ENCODE measurements at regions not wholly inside any gene's neighbourhood (a gene's known extent, or its start where the extent isn't known, plus 50 kb on each side); places are given as distances from the start of the nearest gene placed in this dataset.

- H3K4me3 ChIP-seq (ENCODE audit: low read depth in 1 of 2, low read length in 2 of 2): no peak overlapping the region
- no peaks in the 10 kb centered on the region for H3K9me3 ChIP-seq (ENCODE audit: control insufficient read depth in 1 of 2, low read length in 2 of 2)
- peaks cover 5 to 12% of the 10 kb centered on the region in 2 donors for H3K4me1 ChIP-seq (ENCODE audit: control insufficient read depth in 1 of 2, insufficient read depth in 2 of 2, low read length in 2 of 2)
- H3K27ac ChIP-seq (ENCODE audit: low read depth, low read length): no peak overlapping the region
- H3K27me3 ChIP-seq (ENCODE audit: control insufficient read depth in 1 of 2, insufficient read depth in 2 of 2, low read length in 2 of 2): no peaks in the 10 kb centered on the region
- H3K36me3 ChIP-seq (ENCODE audit: control insufficient read depth in 1 of 2, insufficient read depth in 2 of 2, low read length in 2 of 2): no peaks in the 10 kb centered on the region
- H3K9ac ChIP-seq (ENCODE audit: low read depth in 1 of 2, low read length in 2 of 2): no peak overlapping the region
Measured at GRCh38 chr20:58002901-58003300, 225.6 kb downstream of the ANKRD60 start.

GRCh38 chr20:58001946-58002345 is 226.5 kb downstream of the ANKRD60 start:
- Histone ChIP-seq H3K9ac (ENCODE audit: low read depth in 1 of 2, low read length in 2 of 2) (no peak overlapping the region), H3K4me3 (ENCODE audit: low read depth in 1 of 2, low read length in 2 of 2) (no peak overlapping the region), H3K36me3 (ENCODE audit: control insufficient read depth in 1 of 2, insufficient read depth in 2 of 2, low read length in 2 of 2) (no peaks in the 10 kb centered on the region), H3K9me3 (ENCODE audit: control insufficient read depth in 1 of 2, low read length in 2 of 2) (no peaks in the 10 kb centered on the region), H3K4me1 (ENCODE audit: control insufficient read depth in 1 of 2, insufficient read depth in 2 of 2, low read length in 2 of 2) (peaks cover 5 to 12% of the 10 kb centered on the region in 2 donors), H3K27me3 (ENCODE audit: control insufficient read depth in 1 of 2, insufficient read depth in 2 of 2, low read length in 2 of 2) (no peaks in the 10 kb centered on the region), H3K27ac (ENCODE audit: low read depth, low read length) (no peak overlapping the region)

- Histone ChIP-seq H3K4me1 (ENCODE audit: control insufficient read depth in 1 of 2, insufficient read depth in 2 of 2, low read length in 2 of 2) (peaks cover 5 to 12% of the 10 kb centered on the region in 2 donors), H3K36me3 (ENCODE audit: control insufficient read depth in 1 of 2, insufficient read depth in 2 of 2, low read length in 2 of 2) (no peaks in the 10 kb centered on the region), H3K9ac (ENCODE audit: low read depth in 1 of 2, low read length in 2 of 2) (no peak overlapping the region), H3K27ac (ENCODE audit: low read depth, low read length) (no peak overlapping the region), H3K27me3 (ENCODE audit: control insufficient read depth in 1 of 2, insufficient read depth in 2 of 2, low read length in 2 of 2) (no peaks in the 10 kb centered on the region), H3K9me3 (ENCODE audit: control insufficient read depth in 1 of 2, low read length in 2 of 2) (no peaks in the 10 kb centered on the region), H3K4me3 (ENCODE audit: low read depth in 1 of 2, low read length in 2 of 2) (no peak overlapping the region)
Measured at GRCh38 chr20:58001381-58001780, 227.1 kb downstream of the ANKRD60 start.

GRCh38 chr20:58000861-58001260 is 227.6 kb downstream of the ANKRD60 start:
- Histone ChIP-seq H3K9me3 (ENCODE audit: control insufficient read depth in 1 of 2, low read length in 2 of 2) (no peaks in the 10 kb centered on the region), H3K9ac (ENCODE audit: low read depth in 1 of 2, low read length in 2 of 2) (no peak overlapping the region), H3K4me1 (ENCODE audit: control insufficient read depth in 1 of 2, insufficient read depth in 2 of 2, low read length in 2 of 2) (peaks cover 5 to 12% of the 10 kb centered on the region in 2 donors), H3K36me3 (ENCODE audit: control insufficient read depth in 1 of 2, insufficient read depth in 2 of 2, low read length in 2 of 2) (no peaks in the 10 kb centered on the region), H3K4me3 (ENCODE audit: low read depth in 1 of 2, low read length in 2 of 2) (no peak overlapping the region), H3K27me3 (ENCODE audit: control insufficient read depth in 1 of 2, insufficient read depth in 2 of 2, low read length in 2 of 2) (no peaks in the 10 kb centered on the region), H3K27ac (ENCODE audit: low read depth, low read length) (no peak overlapping the region)

GRCh38 chr20:57999465-58000111 is 228.9 kb downstream of the ANKRD60 start:
- no peaks in the 10 kb centered on the region for H3K27me3 ChIP-seq (ENCODE audit: control insufficient read depth in 1 of 2, insufficient read depth in 2 of 2, low read length in 2 of 2)
- H3K4me3 ChIP-seq (ENCODE audit: low read depth in 1 of 2, low read length in 2 of 2): peak overlapping the region in 1 of 2 donors; percentile 21
- no peak overlapping the region for H3K27ac ChIP-seq (ENCODE audit: low read depth, low read length)

GRCh38 chr20:57998981-57999464 is 229.4 kb downstream of the ANKRD60 start:
- H3K27me3 ChIP-seq (ENCODE audit: control insufficient read depth in 1 of 2, insufficient read depth in 2 of 2, low read length in 2 of 2): no peaks in the 10 kb centered on the region
- peaks cover 5 to 12% of the 10 kb centered on the region in 2 donors for H3K4me1 ChIP-seq (ENCODE audit: control insufficient read depth in 1 of 2, insufficient read depth in 2 of 2, low read length in 2 of 2)
- no peak overlapping the region for H3K9ac ChIP-seq (ENCODE audit: low read depth in 1 of 2, low read length in 2 of 2)
- no peaks in the 10 kb centered on the region for H3K9me3 ChIP-seq (ENCODE audit: control insufficient read depth in 1 of 2, low read length in 2 of 2)
- H3K4me3 ChIP-seq (ENCODE audit: low read depth in 1 of 2, low read length in 2 of 2): peak overlapping the region in 1 of 2 donors; percentile 21
- H3K36me3 ChIP-seq (ENCODE audit: control insufficient read depth in 1 of 2, insufficient read depth in 2 of 2, low read length in 2 of 2): no peaks in the 10 kb centered on the region
- H3K27ac ChIP-seq (ENCODE audit: low read depth, low read length): no peak overlapping the region

More at GRCh38 chr20:57999465-58000111, 228.9 kb downstream of the ANKRD60 start:
- Histone ChIP-seq H3K9me3 (ENCODE audit: control insufficient read depth in 1 of 2, low read length in 2 of 2) (no peaks in the 10 kb centered on the region), H3K4me1 (ENCODE audit: control insufficient read depth in 1 of 2, insufficient read depth in 2 of 2, low read length in 2 of 2) (peaks cover 5 to 12% of the 10 kb centered on the region in 2 donors), H3K36me3 (ENCODE audit: control insufficient read depth in 1 of 2, insufficient read depth in 2 of 2, low read length in 2 of 2) (no peaks in the 10 kb centered on the region), H3K9ac (ENCODE audit: low read depth in 1 of 2, low read length in 2 of 2) (no peak overlapping the region)

GRCh38 chr20:57998276-57998675 is 230.2 kb downstream of the ANKRD60 start:
- peaks cover 5 to 12% of the 10 kb centered on the region in 2 donors for H3K4me1 ChIP-seq (ENCODE audit: control insufficient read depth in 1 of 2, insufficient read depth in 2 of 2, low read length in 2 of 2)
- H3K4me3 ChIP-seq (ENCODE audit: low read depth in 1 of 2, low read length in 2 of 2): no peak overlapping the region
- H3K9me3 ChIP-seq (ENCODE audit: control insufficient read depth in 1 of 2, low read length in 2 of 2): no peaks in the 10 kb centered on the region
- no peaks in the 10 kb centered on the region for H3K36me3 ChIP-seq (ENCODE audit: control insufficient read depth in 1 of 2, insufficient read depth in 2 of 2, low read length in 2 of 2)
- no peak overlapping the region for H3K9ac ChIP-seq (ENCODE audit: low read depth in 1 of 2, low read length in 2 of 2)
- no peaks in the 10 kb centered on the region for H3K27me3 ChIP-seq (ENCODE audit: control insufficient read depth in 1 of 2, insufficient read depth in 2 of 2, low read length in 2 of 2)
- H3K27ac ChIP-seq (ENCODE audit: low read depth, low read length): no peak overlapping the region

- Histone ChIP-seq H3K36me3 (ENCODE audit: control insufficient read depth in 1 of 2, insufficient read depth in 2 of 2, low read length in 2 of 2) (no peaks in the 10 kb centered on the region), H3K4me1 (ENCODE audit: control insufficient read depth in 1 of 2, insufficient read depth in 2 of 2, low read length in 2 of 2) (peaks cover 5 to 12% of the 10 kb centered on the region in 2 donors), H3K9me3 (ENCODE audit: control insufficient read depth in 1 of 2, low read length in 2 of 2) (no peaks in the 10 kb centered on the region), H3K27ac (ENCODE audit: low read depth, low read length) (no peak overlapping the region), H3K27me3 (ENCODE audit: control insufficient read depth in 1 of 2, insufficient read depth in 2 of 2, low read length in 2 of 2) (no peaks in the 10 kb centered on the region), H3K4me3 (ENCODE audit: low read depth in 1 of 2, low read length in 2 of 2) (no peak overlapping the region), H3K9ac (ENCODE audit: low read depth in 1 of 2, low read length in 2 of 2) (no peak overlapping the region)
Measured at GRCh38 chr20:57996936-57997890, 231.2 kb downstream of the ANKRD60 start.

- Histone ChIP-seq H3K4me1 (ENCODE audit: control insufficient read depth in 1 of 2, insufficient read depth in 2 of 2, low read length in 2 of 2) (peaks cover 5 to 9% of the 10 kb centered on the region in 2 donors), H3K9me3 (ENCODE audit: control insufficient read depth in 1 of 2, low read length in 2 of 2) (no peaks in the 10 kb centered on the region), H3K36me3 (ENCODE audit: control insufficient read depth in 1 of 2, insufficient read depth in 2 of 2, low read length in 2 of 2) (no peaks in the 10 kb centered on the region), H3K9ac (ENCODE audit: low read depth in 1 of 2, low read length in 2 of 2) (no peak overlapping the region), H3K27me3 (ENCODE audit: control insufficient read depth in 1 of 2, insufficient read depth in 2 of 2, low read length in 2 of 2) (no peaks in the 10 kb centered on the region), H3K4me3 (ENCODE audit: low read depth in 1 of 2, low read length in 2 of 2) (no peak overlapping the region), H3K27ac (ENCODE audit: low read depth, low read length) (no peak overlapping the region)
Measured at GRCh38 chr20:57996465-57996864, 232.0 kb downstream of the ANKRD60 start.

GRCh38 chr20:57995381-57995977 is 233.0 kb downstream of the ANKRD60 start:
- Histone ChIP-seq H3K4me1 (ENCODE audit: control insufficient read depth in 1 of 2, insufficient read depth in 2 of 2, low read length in 2 of 2) (peaks cover 5 to 8% of the 10 kb centered on the region in 2 donors), H3K36me3 (ENCODE audit: control insufficient read depth in 1 of 2, insufficient read depth in 2 of 2, low read length in 2 of 2) (no peaks in the 10 kb centered on the region), H3K9ac (ENCODE audit: low read depth in 1 of 2, low read length in 2 of 2) (no peak overlapping the region), H3K27me3 (ENCODE audit: control insufficient read depth in 1 of 2, insufficient read depth in 2 of 2, low read length in 2 of 2) (no peaks in the 10 kb centered on the region), H3K4me3 (ENCODE audit: low read depth in 1 of 2, low read length in 2 of 2) (no peak overlapping the region), H3K27ac (ENCODE audit: low read depth, low read length) (no peak overlapping the region), H3K9me3 (ENCODE audit: control insufficient read depth in 1 of 2, low read length in 2 of 2) (no peaks in the 10 kb centered on the region)

Data from duodenal mucosa (tissue), 2 donors.